H9 (cell line): ENCODE measurements at regions not wholly inside any gene's neighbourhood (a gene's known extent, or its start where the extent isn't known, plus 50 kb on each side); places are given as distances from the start of the nearest gene placed in this dataset.

ENCODE experiments used
- DNase-seq: peaks from one replicate; pipeline ENCODE4 v3.0.0-alpha.2; 2017
- H2AFZ ChIP-seq: one replicate; pipeline ENCODE4 v1.6.1; 2013; ENCODE audit warnings: mild to moderate bottlenecking, low read length, control low read depth, moderate library complexity
- H2AK5ac ChIP-seq: 2 replicates; pipeline ENCODE4 v1.6.1; 2013; ENCODE audit warnings: low read length, control low read depth, mixed read lengths; ENCODE audit not compliant: insufficient read length
- H2BK120ac ChIP-seq: one replicate; pipeline ENCODE4 v1.6.1; 2013; ENCODE audit warnings: low read depth, mild to moderate bottlenecking, low read length, control low read depth, inconsistent platforms; ENCODE audit not compliant: poor library complexity, severe bottlenecking
- H2BK12ac ChIP-seq: 2 replicates; pipeline ENCODE4 v1.6.1; 2013; ENCODE audit warnings: low read length, control low read depth, mixed read lengths, low read depth; ENCODE audit not compliant: insufficient read length
- H2BK15ac ChIP-seq: 2 replicates; pipeline ENCODE4 v1.6.1; 2013; ENCODE audit warnings: low read depth, low read length, control low read depth
- H2BK20ac ChIP-seq: one replicate; pipeline ENCODE4 v1.6.1; 2013; ENCODE audit warnings: low read depth, mild to moderate bottlenecking, low read length, control low read depth, inconsistent platforms; ENCODE audit not compliant: poor library complexity, severe bottlenecking
- H2BK5ac ChIP-seq: 2 replicates; pipeline ENCODE4 v1.6.1; 2013; ENCODE audit warnings: low read length, control low read depth, mixed read lengths; ENCODE audit not compliant: insufficient read length
- H3K14ac ChIP-seq: 2 replicates; pipeline ENCODE4 v1.6.1; 2013; ENCODE audit warnings: low read length, control low read depth; ENCODE audit not compliant: insufficient read depth
- H3K18ac ChIP-seq: 2 replicates; pipeline ENCODE4 v1.6.1; 2013; ENCODE audit warnings: low read depth, mild to moderate bottlenecking, mixed read lengths, low read length, control low read depth; ENCODE audit not compliant: insufficient read length
- H3K23ac ChIP-seq: 2 replicates; pipeline ENCODE4 v1.6.1; 2013; ENCODE audit warnings: low read length, control low read depth, mixed read lengths, low read depth; ENCODE audit not compliant: insufficient read length
- H3K23me2 ChIP-seq: 2 replicates; pipeline ENCODE4 v1.6.1; 2013; ENCODE audit warnings: low read depth, mild to moderate bottlenecking, mixed read lengths, low read length, control low read depth; ENCODE audit not compliant: insufficient read length, poor library complexity, severe bottlenecking
- H3K27ac ChIP-seq: 2 replicates; pipeline ENCODE4 v1.5.1; 2013; ENCODE audit warnings: low read length, control low read depth, mixed read lengths, low read depth; ENCODE audit not compliant: insufficient read length
- H3K27me3 ChIP-seq: 2 replicates; pipeline ENCODE4 v1.6.1; 2013; ENCODE audit warnings: low read length, control low read depth, inconsistent platforms; ENCODE audit not compliant: insufficient read depth
- H3K4ac ChIP-seq: 2 replicates; pipeline ENCODE4 v1.6.1; 2013; ENCODE audit warnings: low read depth, mild to moderate bottlenecking, control low read depth, inconsistent platforms, low read length, moderate library complexity
- H3K4me1 ChIP-seq: 2 replicates; pipeline ENCODE4 v1.6.1; 2013; ENCODE audit warnings: low read length, control low read depth, inconsistent platforms; ENCODE audit not compliant: insufficient read depth
- H3K4me2 ChIP-seq: 2 replicates; pipeline ENCODE4 v1.6.1; 2013; ENCODE audit warnings: low read length, control low read depth, mixed read lengths; ENCODE audit not compliant: insufficient read length, insufficient read depth
- H3K56ac ChIP-seq: 2 replicates; pipeline ENCODE4 v1.6.1; 2013; ENCODE audit warnings: low read depth, mild to moderate bottlenecking, mixed read lengths, low read length, control low read depth; ENCODE audit not compliant: insufficient read length
- H3K79me1 ChIP-seq: 2 replicates; pipeline ENCODE4 v1.6.1; 2013; ENCODE audit warnings: low read depth, mild to moderate bottlenecking, moderate library complexity, low read length, control low read depth, inconsistent platforms; ENCODE audit not compliant: insufficient read depth, poor library complexity, severe bottlenecking
- H3K79me2 ChIP-seq: 2 replicates; pipeline ENCODE4 v1.6.1; 2013; ENCODE audit warnings: low read length, control low read depth, inconsistent platforms; ENCODE audit not compliant: insufficient read depth
- H3K9ac ChIP-seq: 2 replicates; pipeline ENCODE4 v1.6.1; 2013; ENCODE audit warnings: low read length, control low read depth, mixed read lengths; ENCODE audit not compliant: insufficient read length; ENCODE audit errors: extremely low read depth
- H3K9me3 ChIP-seq: one replicate; pipeline ENCODE4 v1.6.1; 2013; ENCODE audit warnings: low read depth, low read length, inconsistent platforms; ENCODE audit not compliant: control insufficient read depth
- H3T11ph ChIP-seq: one replicate; pipeline ENCODE4 v1.6.1; 2013; ENCODE audit warnings: mild to moderate bottlenecking, low read length, control low read depth, inconsistent platforms
- H4K20me1 ChIP-seq: one replicate; pipeline ENCODE4 v1.6.1; 2013; ENCODE audit not compliant: control insufficient read depth, insufficient read length, insufficient read depth
- H4K5ac ChIP-seq: 2 replicates; pipeline ENCODE4 v1.6.1; 2013; ENCODE audit warnings: low read depth, mild to moderate bottlenecking, mixed read lengths, low read length, control low read depth; ENCODE audit not compliant: insufficient read length
- H4K8ac ChIP-seq: replicated peaks from 2 replicates; pipeline ENCODE4 v1.6.1; 2013; ENCODE audit warnings: low read length, control low read depth, mixed read lengths, low read depth; ENCODE audit not compliant: insufficient read length
- H4K91ac ChIP-seq: 2 replicates; pipeline ENCODE4 v1.6.1; 2013; ENCODE audit warnings: low read depth, mild to moderate bottlenecking, moderate library complexity, mixed read lengths, low read length, control low read depth; ENCODE audit not compliant: insufficient read length
- H3K27ac Mint-ChIP-seq, 3 experiments: 2 replicates in 2 of 3; 3 replicates in 1 of 3; pipeline ENCODE4 v1.8.0; 2020 to 2021; ENCODE audit warnings: mixed read lengths in 3 of 3, mild to moderate bottlenecking in 1 of 3, moderate library complexity in 1 of 3
- H3K27me3 Mint-ChIP-seq: 2 replicates; pipeline ENCODE4 v1.8.0; 2021; ENCODE audit warnings: low read depth, mild to moderate bottlenecking, moderate library complexity, mixed read lengths
- H3K36me3 Mint-ChIP-seq, 3 experiments: 2 replicates in 2 of 3; 3 replicates in 1 of 3; pipeline ENCODE4 v1.8.0; 2020 to 2021; ENCODE audit warnings: low read depth in 3 of 3, mixed read lengths in 3 of 3; ENCODE audit not compliant: insufficient read depth in 1 of 3
- H3K4me1 Mint-ChIP-seq, 2 experiments: 2 replicates each; pipeline ENCODE4 v1.8.0; 2020; ENCODE audit warnings: mixed read lengths in 2 of 2
- H3K4me3 Mint-ChIP-seq, 2 experiments: 2 replicates in 1 of 2; 3 replicates in 1 of 2; pipeline ENCODE4 v1.8.0; 2020 to 2021; ENCODE audit warnings: mild to moderate bottlenecking in 2 of 2, mixed read lengths in 2 of 2, moderate library complexity in 1 of 2
- H3K9me3 Mint-ChIP-seq, 2 experiments: 2 replicates in 1 of 2; 3 replicates in 1 of 2; pipeline ENCODE4 v1.8.0; 2020; ENCODE audit warnings: mild to moderate bottlenecking in 2 of 2, mixed read lengths in 2 of 2, moderate library complexity in 1 of 2
- CTCF ChIP-seq: fragments of 200-600 bp; sonication (generic); conservative IDR thresholded peaks from 3 replicates; pipeline ENCODE4 v1.8.0; 2021; ENCODE audit warnings: antibody characterized with exemption, mild to moderate bottlenecking
- WGBS: extraction: QIAGEN DNeasy Blood & Tissue Kit; methylation state at CpG from one replicate; pipeline ENCODE4 v1.1.7; 2013; ENCODE audit warnings: missing lambda C conversion rate, low lambda C conversion rate, mixed read lengths; ENCODE audit not compliant: insufficient read length; ENCODE audit errors: extremely low coverage; 5-methylcytosine and 5-hydroxymethylcytosine counted together

GRCh38 chr2:58512878-58513277 is 271.8 kb upstream of the FANCL start:
- WGBS = no CpG with 5 or more reads among the region's 1 CpG

More at GRCh38 chr2:58512878-58513277, 271.8 kb upstream of the FANCL start:
- Histone ChIP-seq H2BK5ac (no peak overlapping the region), H4K8ac (no peak overlapping the region), H2AFZ (no peak overlapping the region), H3K9me3 (no peaks in the 10 kb centered on the region), H3K4me2 (no peak overlapping the region), H3T11ph (no peak overlapping the region), H3K23ac (no peak overlapping the region), H2BK120ac (no peak overlapping the region), H3K27ac (no peak overlapping the region), H2BK20ac (no peak overlapping the region), H3K79me2 (no peaks in the 10 kb centered on the region), H4K91ac (no peak overlapping the region), H2BK12ac (no peak overlapping the region), H4K5ac (no peak overlapping the region), H3K9ac (no peak overlapping the region), H3K4me1 (0 out of 2 replicates have a peak, but pooled peaks cover 2% of the 10 kb centered on the region), H2BK15ac (no peak overlapping the region), H3K27me3 (no peaks in the 10 kb centered on the region), H3K23me2 (no peaks in the 10 kb centered on the region), H4K20me1 (no peaks in the 10 kb centered on the region), H3K14ac (no peak overlapping the region), H3K18ac (no peak overlapping the region), H3K4ac (no peak overlapping the region), H3K79me1 (no peaks in the 10 kb centered on the region), H3K56ac (no peak overlapping the region), H2AK5ac (no peak overlapping the region)
- TF ChIP-seq CTCF = no peak
- Mint-ChIP-seq H3K9me3 (no peaks in the 10 kb centered on the region), H3K27ac (peak overlapping the region in 2 of 3 experiments; percentile 0 to 67; a peak in 3 of 7 replicates), H3K27me3 (no peaks in the 10 kb centered on the region), H3K4me1 (peaks cover 26 to 31% of the 10 kb centered on the region in 2 experiments), H3K4me3 (no peak overlapping the region), H3K36me3 (no peaks in the 10 kb centered on the region)
- DNase-seq = no peak
